Activated CD8-positive, alpha-beta memory T cell treated with anti-CD3 and anti-CD28 coated beads, Interleukin-2, amount 10 ng/mL, durations not matched to agents 7 days and 5 days (primary cell): ENCODE measurements at regions not wholly inside any gene's neighbourhood (a gene's known extent, or its start where the extent isn't known, plus 50 kb on each side); places are given as distances from the start of the nearest gene placed in this dataset.
"Not testable (repeated sequence)": the region's sequence is repeated elsewhere in the genome, so short reads cannot be mapped to it uniquely, and the experiment has no call there.

Experiments used
- ATAC-seq: fragments of 150-1000 bp; cut with Tn5 transposase; one replicate; pipeline ENCODE4 v1.10.0; 2021; ENCODE audit warnings: moderate library complexity
- CTCF ChIA-PET: fragments of 350-600 bp; sonication (Branson Sonifier 250); formaldehyde crosslinking; loops from one replicate; lab custom pipeline; 2021; ENCODE audit warnings: antibody characterized with exemption; lab: Charles Lee
- DNase-seq: peaks from one replicate; pipeline ENCODE4 v3.0.0-alpha.2; 2020
- H3K27ac Mint-ChIP-seq: one replicate; pipeline ENCODE4 v1.8.0; 2021; ENCODE audit warnings: mild to moderate bottlenecking, mixed read lengths
- H3K27me3 Mint-ChIP-seq: one replicate; pipeline ENCODE4 v1.8.0; 2021; ENCODE audit warnings: mixed read lengths
- H3K36me3 Mint-ChIP-seq: one replicate; pipeline ENCODE4 v1.8.0; 2021; ENCODE audit warnings: mild to moderate bottlenecking, mixed read lengths
- H3K4me1 Mint-ChIP-seq: one replicate; pipeline ENCODE4 v1.8.0; 2021; ENCODE audit warnings: mixed read lengths
- H3K4me3 Mint-ChIP-seq: one replicate; pipeline ENCODE4 v1.8.0; 2021; ENCODE audit warnings: mild to moderate bottlenecking, moderate library complexity, mixed read lengths
- H3K9me3 Mint-ChIP-seq: one replicate; pipeline ENCODE4 v1.8.0; 2022; ENCODE audit warnings: low read depth, mixed read lengths

- CTCF ChIA-PET = no interaction called here
- no peaks in the 10 kb centered on the region for H3K36me3 Mint-ChIP-seq
- no peak for ATAC-seq
- DNase-seq = no peak
- H3K4me3 Mint-ChIP-seq = no peak overlapping the region
- no peak overlapping the region for H3K27ac Mint-ChIP-seq
- H3K4me1 Mint-ChIP-seq = no peaks in the 10 kb centered on the region
- no peaks in the 10 kb centered on the region for H3K27me3 Mint-ChIP-seq
- peaks cover 2% of the 10 kb centered on the region for H3K9me3 Mint-ChIP-seq
Measured at GRCh38 chr4:189786447-189786846, 154.2 kb upstream of the FRG1 start.

GRCh38 chr4:189787216-189788031 lies 153.2 kb upstream of the FRG1 start:
- no peak overlapping the region for H3K27ac Mint-ChIP-seq
- no peak for DNase-seq

GRCh38 chr4:189792924-189793618 lies 147.6 kb upstream of the FRG1 start:
- Mint-ChIP-seq H3K36me3 (no peaks in the 10 kb centered on the region), H3K27me3 (no peaks in the 10 kb centered on the region), H3K4me1 (peaks cover 4% of the 10 kb centered on the region), H3K9me3 (no peaks in the 10 kb centered on the region), H3K27ac (no peak overlapping the region), H3K4me3 (no peak overlapping the region)
- peak; percentile 75 for DNase-seq
- ATAC-seq = peak; percentile 70
- CTCF ChIA-PET = interaction anchor here (0.7 to 1.4 kb wide), 6 partner anchors 9 to 32 kb away, joined by 3 to 5 read pairs (median 3); no protein-coding TSS in a partner anchor

More at GRCh38 chr4:189787216-189788031, 153.2 kb upstream of the FRG1 start:
- H3K36me3 Mint-ChIP-seq = no peaks in the 10 kb centered on the region
- H3K4me3 Mint-ChIP-seq = no peak overlapping the region
- H3K27me3 Mint-ChIP-seq = no peaks in the 10 kb centered on the region
- H3K9me3 Mint-ChIP-seq = peaks cover 2% of the 10 kb centered on the region
- CTCF ChIA-PET = no interaction called here
- no peak for ATAC-seq
- H3K4me1 Mint-ChIP-seq = no peaks in the 10 kb centered on the region

GRCh38 chr4:189800545-189801088 lies 140.1 kb upstream of the FRG1 start:
- H3K27me3 Mint-ChIP-seq = no peaks in the 10 kb centered on the region
- peaks cover 4% of the 10 kb centered on the region for H3K9me3 Mint-ChIP-seq
- H3K36me3 Mint-ChIP-seq = no peaks in the 10 kb centered on the region
- ATAC-seq (no peak), DNase-seq (no peak)
- H3K4me1 Mint-ChIP-seq = no peaks in the 10 kb centered on the region
- H3K27ac Mint-ChIP-seq = no peak overlapping the region
- no peak overlapping the region for H3K4me3 Mint-ChIP-seq
- CTCF ChIA-PET = no interaction called here

GRCh38 chr4:189802884-189803283 lies 137.8 kb upstream of the FRG1 start:
- Mint-ChIP-seq H3K4me1 (no peaks in the 10 kb centered on the region), H3K4me3 (no peak overlapping the region), H3K9me3 (peaks cover 8% of the 10 kb centered on the region), H3K27ac (no peak overlapping the region), H3K36me3 (no peaks in the 10 kb centered on the region), H3K27me3 (no peaks in the 10 kb centered on the region)
- ATAC-seq = no peak
- CTCF ChIA-PET = no interaction called here
- DNase-seq = no peak

- no peak for ATAC-seq
- Mint-ChIP-seq H3K4me1 (no peaks in the 10 kb centered on the region), H3K27me3 (peaks cover under 1% of the 10 kb centered on the region), H3K27ac (no peak overlapping the region), H3K9me3 (peaks cover 9% of the 10 kb centered on the region), H3K36me3 (no peaks in the 10 kb centered on the region), H3K4me3 (no peak overlapping the region)
- CTCF ChIA-PET = no interaction called here
- DNase-seq = no peak
Measured at GRCh38 chr4:189804894-189805293, 135.8 kb upstream of the FRG1 start.

- no peak for DNase-seq
- CTCF ChIA-PET = no interaction called here
Measured at GRCh38 chr4:189806506-189806905, 134.2 kb upstream of the FRG1 start.

GRCh38 chr4:189807031-189807430 lies 133.6 kb upstream of the FRG1 start:
- CTCF ChIA-PET = no interaction called here
- ATAC-seq (no peak), DNase-seq (no peak)
- Mint-ChIP-seq H3K4me1 (no peaks in the 10 kb centered on the region), H3K9me3 (peaks cover 14% of the 10 kb centered on the region), H3K27me3 (peaks cover 5% of the 10 kb centered on the region), H3K36me3 (peaks cover 9% of the 10 kb centered on the region), H3K4me3 (no peak overlapping the region), H3K27ac (no peak overlapping the region)

More at GRCh38 chr4:189806506-189806905, 134.2 kb upstream of the FRG1 start:
- peaks cover 5% of the 10 kb centered on the region for H3K27me3 Mint-ChIP-seq
- peaks cover 14% of the 10 kb centered on the region for H3K9me3 Mint-ChIP-seq
- ATAC-seq = no peak
- H3K27ac Mint-ChIP-seq = no peak overlapping the region
- peaks cover 9% of the 10 kb centered on the region for H3K36me3 Mint-ChIP-seq
- no peak overlapping the region for H3K4me3 Mint-ChIP-seq
- H3K4me1 Mint-ChIP-seq = no peaks in the 10 kb centered on the region

GRCh38 chr4:189809241-189809735 lies 131.4 kb upstream of the FRG1 start:
- CTCF ChIA-PET = no interaction called here
- Mint-ChIP-seq H3K4me1 (no peaks in the 10 kb centered on the region), H3K9me3 (peaks cover 14% of the 10 kb centered on the region), H3K27ac (no peak overlapping the region), H3K4me3 (no peak overlapping the region), H3K36me3 (peaks cover 9% of the 10 kb centered on the region), H3K27me3 (peaks cover 5% of the 10 kb centered on the region)
- no peak for ATAC-seq
- no peak for DNase-seq

GRCh38 chr4:189809839-189810238 lies 130.8 kb upstream of the FRG1 start:
- ATAC-seq = no peak
- CTCF ChIA-PET = no interaction called here
- no peak overlapping the region for H3K27ac Mint-ChIP-seq
- DNase-seq = no peak
- peaks cover 9% of the 10 kb centered on the region for H3K36me3 Mint-ChIP-seq
- peaks cover 5% of the 10 kb centered on the region for H3K27me3 Mint-ChIP-seq
- H3K9me3 Mint-ChIP-seq = peaks cover 14% of the 10 kb centered on the region
- no peak overlapping the region for H3K4me3 Mint-ChIP-seq
- H3K4me1 Mint-ChIP-seq = no peaks in the 10 kb centered on the region

GRCh38 chr4:189810318-189811181 lies 130.1 kb upstream of the FRG1 start:
- H3K36me3 Mint-ChIP-seq, H3K4me3 Mint-ChIP-seq, H3K27me3 Mint-ChIP-seq, ATAC-seq, H3K4me1 Mint-ChIP-seq, DNase-seq, H3K27ac Mint-ChIP-seq: not testable (repeated sequence)
- CTCF ChIA-PET = interaction anchor here (1.7 kb wide), 1 partner anchor 17 kb away, joined by 4 read pairs; no protein-coding TSS in a partner anchor
- H3K9me3 Mint-ChIP-seq = peaks cover 10% of the 10 kb centered on the region

- no peak for DNase-seq
- peaks cover 2% of the 10 kb centered on the region for H3K27me3 Mint-ChIP-seq
- H3K9me3 Mint-ChIP-seq = peaks cover 2% of the 10 kb centered on the region
- peaks cover 6% of the 10 kb centered on the region for H3K36me3 Mint-ChIP-seq
- CTCF ChIA-PET = no interaction called here
- H3K4me3 Mint-ChIP-seq = no peak overlapping the region
- no peaks in the 10 kb centered on the region for H3K4me1 Mint-ChIP-seq
- H3K27ac Mint-ChIP-seq = no peak overlapping the region
- ATAC-seq = no peak
Measured at GRCh38 chr4:189815404-189816192, 125.1 kb upstream of the FRG1 start.
